CD14-positive monocyte (primary cell): ENCODE measurements at regions not wholly inside any gene's neighbourhood (a gene's known extent, or its start where the extent isn't known, plus 50 kb on each side); places are given as distances from the start of the nearest gene placed in this dataset.

Experiments used
- DNase-seq, 3 donors: peaks; one replicate each; pipeline ENCODE4 v3.0.0-alpha.2; 2011 to 2022
- H2AFZ ChIP-seq: 2 replicates; pipeline ENCODE4 v1.6.0; 2012; ENCODE audit warnings: mild to moderate bottlenecking, low read depth, low read length, inconsistent platforms; ENCODE audit not compliant: insufficient read depth, poor library complexity, severe bottlenecking
- H3K27ac ChIP-seq, 2 donors: 1 replicate in 1 of 2; 2 replicates in 1 of 2; pipeline ENCODE4 v1.5.1; 2012 to 2013; ENCODE audit warnings: low read length in 2 of 2, control low read depth in 1 of 2, inconsistent platforms in 1 of 2, low read depth in 1 of 2, mild to moderate bottlenecking in 1 of 2
- H3K27me3 ChIP-seq, 2 donors: one replicate each; pipeline versions ENCODE4 v1.6.0 to v1.6.1; 2011 to 2013; ENCODE audit warnings: low read length in 2 of 2; ENCODE audit not compliant: control insufficient read depth in 2 of 2, insufficient read depth in 2 of 2
- H3K36me3 ChIP-seq, 2 donors: replicated peaks in 1 of 2; 1 replicate in 1 of 2; 2 replicates in 1 of 2; pipeline versions ENCODE4 v1.5.1 to v1.6.1; 2012 to 2013; ENCODE audit warnings: low read length in 2 of 2, control low read depth in 1 of 2, inconsistent platforms in 1 of 2, mild to moderate bottlenecking in 1 of 2; ENCODE audit not compliant: insufficient read depth in 2 of 2, control insufficient read depth in 1 of 2
- H3K4me1 ChIP-seq, 2 donors: 1 replicate in 1 of 2; 2 replicates in 1 of 2; pipeline versions ENCODE4 v1.5.1 to v1.6.1; 2012 to 2013; ENCODE audit warnings: low read length in 2 of 2, control low read depth in 1 of 2, inconsistent platforms in 1 of 2, mild to moderate bottlenecking in 1 of 2, moderate library complexity in 1 of 2; ENCODE audit not compliant: insufficient read depth in 2 of 2, control insufficient read depth in 1 of 2
- H3K4me2 ChIP-seq: replicated peaks from 2 replicates; pipeline ENCODE3; 2012; ENCODE audit warnings: low read length, moderate library complexity, mild to moderate bottlenecking; ENCODE audit not compliant: poor library complexity, severe bottlenecking; ENCODE audit errors: extremely low read depth
- H3K4me3 ChIP-seq, 3 experiments: fragments of 200-600 bp in 1 of 3; sonication (generic) in 1 of 3; replicated peaks in 1 of 3; 1 replicate in 2 of 3; 2 replicates in 1 of 3; pipeline ENCODE4 v1.5.1; 2011 to 2013; ENCODE audit warnings: low read length in 3 of 3, mild to moderate bottlenecking in 3 of 3, control low read depth in 2 of 3, low read depth in 2 of 3, inconsistent platforms in 1 of 3, moderate library complexity in 1 of 3
- H3K79me2 ChIP-seq: 2 replicates; pipeline ENCODE4 v1.6.0; 2012; ENCODE audit warnings: mild to moderate bottlenecking, control low read depth, inconsistent platforms, low read length, moderate library complexity; ENCODE audit not compliant: insufficient read depth
- H3K9ac ChIP-seq: 2 replicates; pipeline ENCODE4 v1.6.0; 2017; ENCODE audit warnings: low read length, mild to moderate bottlenecking; ENCODE audit not compliant: insufficient read depth, poor library complexity, severe bottlenecking
- H3K9me3 ChIP-seq, 2 donors: replicated peaks in 1 of 2; 1 replicate in 1 of 2; 2 replicates in 1 of 2; pipeline versions ENCODE4 v1.5.1 to v1.6.1; 2012 to 2013; ENCODE audit warnings: low read length in 2 of 2, control low read depth in 1 of 2; ENCODE audit not compliant: control insufficient read depth in 1 of 2, insufficient read depth in 1 of 2
- H4K20me1 ChIP-seq: 2 replicates; pipeline ENCODE4 v1.6.0; 2012; ENCODE audit warnings: mild to moderate bottlenecking, low read length, control low read depth, moderate library complexity; ENCODE audit not compliant: insufficient read depth
- H3K27ac Mint-ChIP-seq, 7 donors: one replicate each; pipeline ENCODE4 v1.8.0; 2020; ENCODE audit warnings: mild to moderate bottlenecking in 7 of 7, mixed read lengths in 7 of 7, moderate library complexity in 6 of 7, inconsistent platforms in 2 of 7
- H3K27me3 Mint-ChIP-seq, 3 donors: one replicate each; pipeline ENCODE4 v1.8.0; 2021 to 2022; ENCODE audit warnings: low read depth in 3 of 3, mild to moderate bottlenecking in 3 of 3, mixed read lengths in 3 of 3, moderate library complexity in 3 of 3, inconsistent platforms in 1 of 3
- H3K36me3 Mint-ChIP-seq, 2 donors: one replicate each; pipeline ENCODE4 v1.8.0; 2020; ENCODE audit warnings: mixed read lengths in 2 of 2, inconsistent platforms in 1 of 2, mild to moderate bottlenecking in 1 of 2
- H3K4me1 Mint-ChIP-seq: one replicate; pipeline ENCODE4 v1.8.0; 2020; ENCODE audit warnings: mild to moderate bottlenecking, mixed read lengths
- H3K4me3 Mint-ChIP-seq, 2 donors: one replicate each; pipeline ENCODE4 v1.8.0; 2020; ENCODE audit warnings: mild to moderate bottlenecking in 2 of 2, mixed read lengths in 2 of 2, moderate library complexity in 1 of 2
- H3K9me3 Mint-ChIP-seq, 7 donors: one replicate each; pipeline ENCODE4 v1.8.0; 2020 to 2022; ENCODE audit warnings: mixed read lengths in 7 of 7, mild to moderate bottlenecking in 6 of 7, moderate library complexity in 6 of 7, inconsistent platforms in 2 of 7
- CTCF ChIP-seq: fragments of 200-600 bp; IDR thresholded peaks from one replicate; pipeline ENCODE4 v1.8.0; 2022; ENCODE audit warnings: antibody characterized with exemption, mild to moderate bottlenecking
- WGBS: methylation state at CpG from one replicate; pipeline ENCODE4 v1.1.5; 2013; ENCODE audit warnings: missing lambda C conversion rate; ENCODE audit not compliant: insufficient coverage; 5-methylcytosine and 5-hydroxymethylcytosine counted together
- intact Hi-C, 2 donors: fragments of 100-400 bp; cut with micrococcal nuclease; formaldehyde crosslinking; loops; one replicate each; pipeline versions ENCODE4 v1.15.0 to v1.15.1; 2023

DNA sequence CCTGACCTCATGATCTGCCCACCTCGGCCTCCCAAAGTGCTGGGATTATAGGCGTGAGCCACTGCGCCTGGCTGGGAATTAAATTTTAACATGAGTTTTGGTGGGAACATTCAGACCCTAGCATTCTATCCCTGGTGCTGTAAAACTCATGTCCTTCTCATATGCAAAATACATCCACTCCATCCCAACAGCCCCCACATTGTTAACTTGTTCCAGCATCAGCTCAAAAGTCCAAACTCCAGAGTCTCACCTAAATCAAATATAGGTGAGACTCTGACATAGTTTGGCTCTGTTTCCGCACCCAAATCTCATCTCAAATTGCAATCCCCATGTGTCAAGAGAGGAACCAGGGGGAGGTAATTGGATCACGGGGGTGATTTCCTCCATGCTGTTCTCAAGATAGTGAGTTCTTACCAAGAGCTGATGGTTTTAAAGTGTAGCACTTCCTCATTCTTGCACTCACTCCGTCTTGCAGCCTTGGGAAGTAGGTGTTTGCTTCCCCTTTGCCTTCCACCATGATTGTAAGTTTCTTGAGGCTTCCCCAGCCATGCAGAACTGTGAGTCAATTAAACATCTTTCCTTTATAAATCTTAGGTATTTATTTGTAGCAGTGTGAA, 96.2 kb upstream of the PLCL2 start:
- Histone ChIP-seq H3K79me2 (no peaks in the 10 kb centered on the region), H4K20me1 (no peaks in the 10 kb centered on the region), H3K4me1 (peaks cover 19 to 23% of the 10 kb centered on the region in 2 donors), H2AFZ (no peak overlapping the region), H3K27ac (peak overlapping the region in 1 of 2 donors; percentile 44), H3K4me3 (no peak overlapping the region), H3K9me3 (no peaks in the 10 kb centered on the region), H3K4me2 (no peak overlapping the region), H3K36me3 (no peaks in the 10 kb centered on the region), H3K9ac (no peak overlapping the region), H3K27me3 (no peaks in the 10 kb centered on the region)
- Mint-ChIP-seq H3K36me3 (no peaks in the 10 kb centered on the region), H3K9me3 (peaks cover 0 to 8% (median 0%) of the 10 kb centered on the region in 7 donors), H3K4me3 (peak overlapping the region in 1 of 2 donors; percentile 58), H3K27ac (peak overlapping the region; percentile 73 to 91 (median 83)), H3K4me1 (peaks cover 31% of the 10 kb centered on the region), H3K27me3 (peaks cover 0 to 3% (median 0%) of the 10 kb centered on the region in 3 donors)
- DNase-seq: peak; percentile 75 to 85 (median 81)
- intact Hi-C loops: no loop called here
- no peak for TF ChIP-seq CTCF
- WGBS: 100% methylated on average over 1 of the region's 6 CpGs

- H3K27me3 ChIP-seq: no peaks in the 10 kb centered on the region
- H3K4me3 ChIP-seq: no peak overlapping the region
- H3K27ac Mint-ChIP-seq: no peak overlapping the region
- peaks cover 38% of the 10 kb centered on the region for H3K4me1 Mint-ChIP-seq
- H3K27ac ChIP-seq: peak overlapping the region in 1 of 2 donors; percentile 44
- TF ChIP-seq CTCF: no peak
- no peaks in the 10 kb centered on the region for H3K9me3 ChIP-seq
- no peaks in the 10 kb centered on the region for H3K79me2 ChIP-seq
- peaks cover 0 to 3% (median 0%) of the 10 kb centered on the region in 3 donors for H3K27me3 Mint-ChIP-seq
- H2AFZ ChIP-seq: no peak overlapping the region
- no peak overlapping the region for H3K4me3 Mint-ChIP-seq
- peaks cover 0 to 8% (median 0%) of the 10 kb centered on the region in 7 donors for H3K9me3 Mint-ChIP-seq
- no peak overlapping the region for H3K4me2 ChIP-seq
- H3K4me1 ChIP-seq: peaks cover 21 to 32% of the 10 kb centered on the region in 2 donors
- no peak overlapping the region for H3K9ac ChIP-seq
- DNase-seq: no peak
- H3K36me3 ChIP-seq: no peaks in the 10 kb centered on the region
- no peaks in the 10 kb centered on the region for H3K36me3 Mint-ChIP-seq
- intact Hi-C loops: no loop called here
- 96% methylated on average over 3 of the region's 3 CpGs for WGBS
- no peaks in the 10 kb centered on the region for H4K20me1 ChIP-seq
Measured at GRCh38 chr3:16789344-16790120, 95.2 kb upstream of the PLCL2 start.
